H1 (cell line): ENCODE measurements at regions not wholly inside any gene's neighbourhood (a gene's known extent, or its start where the extent isn't known, plus 50 kb on each side); places are given as distances from the start of the nearest gene placed in this dataset.

Experiments
- ATF2 ChIP-seq: IDR thresholded peaks from 2 replicates; pipeline ENCODE4 v1.6.1; 2012; ENCODE audit warnings: low read length, inconsistent platforms
- CBX8 ChIP-seq: fragments of 300-800, 300-1000 bp; sonication (generic); IDR thresholded peaks from 2 replicates; pipeline ENCODE4 v1.7.1; 2016; ENCODE audit warnings: low read depth, low read length, borderline replicate concordance
- CHD2 ChIP-seq: IDR thresholded peaks from 2 replicates; pipeline ENCODE4 v1.6.1; 2012; ENCODE audit warnings: low read length, improper control_type of control experiment
- CTCF ChIP-seq, 3 experiments: IDR thresholded peaks; 1 replicate in 2 of 3; 2 replicates in 1 of 3; pipeline versions ENCODE4 v1.5.1 to v1.6.1; 2011; ENCODE audit warnings: low read length in 3 of 3, mild to moderate bottlenecking in 3 of 3, inconsistent platforms in 2 of 3, low read depth in 1 of 3, moderate library complexity in 1 of 3; ENCODE audit not compliant: insufficient read depth in 1 of 3; ENCODE audit errors: control extremely low read depth in 1 of 3
- EP300 ChIP-seq, 2 experiments: IDR thresholded peaks; 1 replicate in 1 of 2; 2 replicates in 1 of 2; pipeline ENCODE4 v1.6.1; 2011 to 2012; ENCODE audit warnings: low read depth in 2 of 2, low read length in 2 of 2, mild to moderate bottlenecking in 2 of 2, borderline replicate concordance in 1 of 2, inconsistent platforms in 1 of 2, moderate library complexity in 1 of 2
- EZH2 ChIP-seq: fragments of 200-600 bp; sonication (generic); IDR thresholded peaks from 2 replicates; pipeline ENCODE4 v1.7.1; 2012; ENCODE audit warnings: low read depth, mild to moderate bottlenecking, moderate library complexity, low read length, inconsistent platforms; ENCODE audit not compliant: severe bottlenecking
- POLR2A ChIP-seq, 2 experiments: IDR thresholded peaks; 1 replicate in 1 of 2; 2 replicates in 1 of 2; pipeline ENCODE4 v1.6.1; 2011; ENCODE audit warnings: low read depth in 2 of 2, low read length in 2 of 2, mild to moderate bottlenecking in 2 of 2; ENCODE audit errors: control extremely low read depth in 1 of 2
- POLR2AphosphoS5 ChIP-seq: IDR thresholded peaks from 2 replicates; pipeline ENCODE4 v1.6.1; 2011; ENCODE audit warnings: low read depth, low read length
- TCF12 ChIP-seq: IDR thresholded peaks from 2 replicates; pipeline ENCODE4 v1.6.1; 2011; ENCODE audit warnings: low read depth, mild to moderate bottlenecking, low read length
- TF ChIP-seq, protein P1 (sequence below): IDR thresholded peaks from 2 replicates; pipeline ENCODE4 v1.6.1; 2012; ENCODE audit warnings: inconsistent platforms
- TF ChIP-seq, protein P2 (sequence below): IDR thresholded peaks from 2 replicates; pipeline ENCODE4 v1.6.1; 2011; ENCODE audit warnings: low read depth, mild to moderate bottlenecking, low read length; ENCODE audit not compliant: insufficient read depth

DNA sequence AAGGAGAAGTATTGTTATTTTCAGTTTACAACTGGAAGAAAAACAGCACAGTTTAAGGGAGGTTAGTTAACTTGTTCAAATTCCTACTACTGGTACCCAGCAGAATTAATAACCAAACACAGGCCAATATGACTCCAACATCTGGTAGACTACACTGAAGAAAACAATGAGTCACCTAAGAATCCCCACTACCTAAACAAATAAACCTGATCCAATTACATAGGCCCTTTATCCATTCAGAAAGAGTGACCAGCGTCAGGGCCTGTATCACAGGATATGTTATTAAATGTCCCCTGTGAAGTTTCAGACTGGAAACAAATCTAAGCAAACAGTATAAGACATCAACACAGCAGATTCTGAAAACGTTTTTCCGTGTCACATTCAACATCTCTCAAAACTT, 492.5 kb upstream of the INTU start:
- TF ChIP-seq CTCF (IDR thresholded peaks at IDR 0.05; ENCODE audit: control extremely low read depth in 1 of 3, insufficient read depth in 1 of 3, low read depth in 1 of 3, low read length in 3 of 3) (no peak), EZH2 (no peak), CBX8 (no peak), CHD2 (no peak), EP300 (IDR thresholded peaks at IDR 0.05; ENCODE audit: borderline replicate concordance in 1 of 2, low read depth in 2 of 2, low read length in 2 of 2) (no peak), TCF12 (no peak), POLR2A (IDR thresholded peaks at IDR 0.05; ENCODE audit: control extremely low read depth in 1 of 2, low read depth in 2 of 2, low read length in 2 of 2) (no peak), POLR2AphosphoS5 (no peak), ATF2 (no peak)
- TF ChIP-seq, protein P1, sequence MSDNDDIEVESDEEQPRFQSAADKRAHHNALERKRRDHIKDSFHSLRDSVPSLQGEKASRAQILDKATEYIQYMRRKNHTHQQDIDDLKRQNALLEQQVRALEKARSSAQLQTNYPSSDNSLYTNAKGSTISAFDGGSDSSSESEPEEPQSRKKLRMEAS: no peak
- TF ChIP-seq, protein P2, sequence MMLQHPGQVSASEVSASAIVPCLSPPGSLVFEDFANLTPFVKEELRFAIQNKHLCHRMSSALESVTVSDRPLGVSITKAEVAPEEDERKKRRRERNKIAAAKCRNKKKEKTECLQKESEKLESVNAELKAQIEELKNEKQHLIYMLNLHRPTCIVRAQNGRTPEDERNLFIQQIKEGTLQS: no peak
